Activated CD4-positive, alpha-beta T cell treated with anti-CD3 and anti-CD28 coated beads, Interleukin-2, amount 50 U/mL, for 16 hours (primary cell): ENCODE measurements at regions not wholly inside any gene's neighbourhood (a gene's known extent, or its start where the extent isn't known, plus 50 kb on each side); places are given as distances from the start of the nearest gene placed in this dataset.
"Not testable (repeated sequence)": the region's sequence is repeated elsewhere in the genome, so short reads cannot be mapped to it uniquely, and the experiment has no call there.

Source experiments
- DNase-seq: peaks from one replicate; pipeline ENCODE4 v3.0.0-alpha.2; 2020

DNA sequence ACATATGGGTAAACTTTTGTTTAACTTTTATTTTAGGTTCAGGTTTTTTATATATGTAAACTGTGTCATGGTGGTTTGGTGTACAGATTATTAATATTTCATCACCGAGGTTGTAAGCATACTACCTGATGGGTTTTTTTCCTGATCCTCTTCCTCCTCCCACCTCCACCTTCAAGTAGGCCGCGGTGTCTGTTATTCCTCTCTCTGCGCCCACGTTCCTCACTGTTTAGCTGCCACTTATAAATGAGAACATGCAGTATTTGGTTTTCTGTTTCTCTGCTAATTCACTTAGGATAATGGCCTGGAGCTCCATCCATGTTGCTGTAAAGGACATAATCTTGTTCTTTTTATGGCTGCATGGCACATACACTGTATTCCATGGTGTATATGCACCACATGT lies 1000.0 kb upstream of the CELF2 start:
- DNase-seq, result no peak

DNA sequence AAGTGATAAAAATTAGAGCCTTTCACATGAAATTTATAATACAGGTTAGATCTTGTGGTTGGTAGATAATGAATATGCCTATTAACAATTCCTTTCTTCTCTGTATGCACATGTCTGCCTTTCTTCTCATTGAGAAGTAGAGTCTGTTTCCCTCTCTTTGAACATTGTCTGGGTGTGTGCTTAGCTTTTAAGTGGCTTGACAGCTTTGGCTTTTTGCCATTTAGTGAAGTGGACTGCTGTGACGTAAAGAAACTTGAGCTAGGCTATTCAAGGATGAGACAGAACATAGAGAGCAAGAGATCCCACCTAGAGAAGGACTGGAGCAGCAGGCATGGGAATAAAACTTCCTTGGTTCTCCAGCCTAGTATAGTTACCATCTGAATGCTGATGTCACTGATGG lies 996.7 kb upstream of the CELF2 start:
- no peak for DNase-seq

DNA sequence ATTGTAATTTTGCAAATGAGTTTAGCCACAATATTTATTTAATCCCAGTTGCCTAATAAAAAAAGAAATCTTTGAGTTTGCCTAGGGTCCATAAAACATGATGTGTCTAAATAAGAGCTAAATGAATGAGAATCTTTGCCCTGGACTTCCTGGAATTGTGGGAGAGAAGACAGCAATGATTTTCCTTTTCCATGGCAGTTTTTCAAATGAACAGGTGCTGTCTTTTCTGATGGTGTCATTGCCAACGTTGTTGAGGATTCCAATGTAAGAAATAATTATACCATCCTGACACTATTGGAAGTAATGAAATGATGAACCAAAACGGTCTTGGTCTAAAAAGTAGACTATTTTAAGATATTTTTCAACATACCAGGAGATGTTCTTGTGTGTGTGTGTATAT lies 984.7 kb upstream of the CELF2 start:
- DNase-seq, result no peak

DNA sequence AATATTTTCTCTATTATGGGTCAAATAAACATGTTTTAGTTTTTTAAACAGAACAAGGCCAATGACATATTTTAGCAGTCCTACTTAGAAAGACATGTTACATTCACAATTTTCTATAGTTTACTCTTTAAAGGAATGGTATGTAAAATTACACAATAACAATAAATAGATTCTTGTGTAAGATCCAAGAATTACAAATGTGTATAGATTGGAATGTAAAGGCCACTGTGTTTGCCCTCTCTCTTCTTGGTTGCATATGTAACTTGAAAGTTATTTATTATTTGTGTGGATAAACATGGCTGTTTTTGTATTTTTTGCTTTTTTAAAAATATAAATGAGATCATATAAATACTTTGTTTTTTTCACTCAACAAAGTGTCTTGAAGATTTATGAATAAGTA lies 979.3 kb upstream of the CELF2 start:
- no peak for DNase-seq

DNA sequence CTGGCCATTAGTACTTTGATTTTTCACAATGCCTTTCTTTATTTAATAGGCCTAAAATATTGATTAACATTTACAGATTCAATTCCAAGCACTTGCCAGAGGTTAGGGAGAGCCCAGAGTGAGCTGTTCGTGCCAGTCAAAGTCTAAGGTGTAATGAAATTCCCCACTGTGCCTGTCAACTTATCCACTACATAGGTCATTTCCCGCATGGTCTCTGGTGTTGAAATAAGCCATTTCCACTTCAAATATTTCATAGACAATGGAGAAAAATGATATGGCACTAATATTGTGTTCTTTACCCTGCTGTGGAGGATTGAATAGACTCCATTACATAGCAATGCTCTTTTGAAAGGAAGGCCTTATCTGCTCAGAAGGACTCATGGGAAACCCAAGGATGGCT lies 978.1 kb upstream of the CELF2 start:
- DNase-seq, result no peak

DNA sequence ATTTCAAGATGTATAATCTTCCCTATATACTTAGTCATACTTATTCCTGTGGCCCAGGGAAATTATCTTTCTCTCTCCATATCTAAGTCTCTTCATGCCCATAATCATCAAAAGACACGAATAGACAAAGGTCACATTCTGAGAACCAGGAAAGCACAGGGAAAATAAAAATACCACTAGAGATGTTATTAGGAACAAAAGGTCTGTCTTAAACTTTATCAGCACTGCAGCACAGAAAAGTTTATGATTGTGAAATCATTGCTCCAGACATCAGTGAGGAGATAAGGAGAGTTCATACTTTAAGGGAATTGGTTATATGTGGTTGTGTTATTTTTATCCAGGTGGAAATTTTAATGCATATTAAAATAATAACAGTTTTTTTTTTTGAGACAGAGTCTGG lies 974.6 kb upstream of the CELF2 start:
- no peak for DNase-seq

DNA sequence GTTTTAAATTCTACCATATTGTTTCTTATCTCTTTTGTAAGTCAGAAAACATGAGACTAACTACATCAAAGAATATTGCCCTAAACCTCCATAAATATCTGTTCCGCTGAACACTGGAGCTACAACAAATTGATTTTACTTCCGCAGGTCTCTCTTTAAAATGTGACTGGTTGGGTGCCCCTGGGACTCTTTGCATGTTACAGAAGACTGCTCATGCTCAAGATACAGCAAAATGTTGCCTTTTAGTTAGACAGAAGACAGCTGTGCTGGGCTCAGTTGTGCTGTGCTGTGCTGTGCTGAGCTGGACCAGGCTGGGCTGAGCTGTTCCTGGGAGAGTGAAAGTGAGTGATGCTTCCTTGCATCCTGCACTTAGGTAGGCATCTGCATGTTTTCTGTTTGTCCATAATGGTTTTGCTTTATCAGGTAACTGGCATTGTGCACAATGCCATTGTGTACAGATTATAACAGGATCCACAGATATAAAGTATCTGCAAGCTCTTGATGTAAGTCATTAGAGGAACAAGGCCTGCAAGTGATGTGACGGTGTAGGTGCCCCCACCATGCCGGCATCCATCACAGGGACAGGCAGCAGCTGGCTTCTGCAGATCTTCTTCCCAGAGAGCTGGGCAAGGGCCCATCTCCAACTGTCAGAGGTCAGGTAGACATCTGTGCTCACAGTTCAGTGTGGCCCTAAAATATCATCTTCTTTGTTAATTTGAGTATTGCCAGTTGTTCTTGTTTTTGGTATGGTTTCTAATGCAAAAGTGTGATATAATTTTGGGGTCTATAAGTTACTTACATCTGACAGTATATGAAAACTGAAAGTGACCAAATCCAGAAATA lies 972.5 kb upstream of the CELF2 start:
- DNase-seq, result no peak

DNA sequence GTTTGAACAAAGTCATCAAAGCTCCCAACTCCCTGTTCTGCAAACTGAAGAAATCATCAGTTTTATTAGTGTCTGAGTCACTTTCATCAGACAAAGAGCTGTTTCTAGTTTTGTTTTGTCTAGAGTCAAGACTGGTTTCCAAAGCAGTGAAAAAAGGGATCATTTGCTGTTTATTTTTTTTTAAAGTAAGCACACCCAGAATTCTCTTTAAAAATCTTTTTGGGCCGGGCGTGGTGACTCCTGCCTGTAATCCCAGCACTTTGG lies 972.0 kb upstream of the CELF2 start:
- DNase-seq, result no peak

DNA sequence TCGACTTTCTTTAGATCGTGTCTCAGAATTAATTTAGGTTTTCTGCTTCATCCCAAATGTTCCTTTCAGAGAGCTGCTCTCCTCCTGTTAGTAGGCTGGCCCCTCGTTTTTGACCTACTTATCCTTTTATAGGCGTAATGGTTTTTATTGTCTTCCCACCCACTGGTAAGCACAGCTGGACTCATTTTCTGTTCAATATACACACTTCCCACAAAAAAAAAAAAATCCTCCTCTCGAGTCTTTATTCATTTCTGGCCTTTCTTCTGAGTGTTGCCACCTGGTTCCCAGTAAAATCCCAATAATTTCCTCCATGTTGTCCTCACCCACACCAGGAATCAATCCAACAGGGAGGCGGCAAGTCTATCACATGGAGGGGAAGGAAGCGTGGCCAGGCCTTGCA lies 970.2 kb upstream of the CELF2 start:
- DNase-seq, result no peak

DNA sequence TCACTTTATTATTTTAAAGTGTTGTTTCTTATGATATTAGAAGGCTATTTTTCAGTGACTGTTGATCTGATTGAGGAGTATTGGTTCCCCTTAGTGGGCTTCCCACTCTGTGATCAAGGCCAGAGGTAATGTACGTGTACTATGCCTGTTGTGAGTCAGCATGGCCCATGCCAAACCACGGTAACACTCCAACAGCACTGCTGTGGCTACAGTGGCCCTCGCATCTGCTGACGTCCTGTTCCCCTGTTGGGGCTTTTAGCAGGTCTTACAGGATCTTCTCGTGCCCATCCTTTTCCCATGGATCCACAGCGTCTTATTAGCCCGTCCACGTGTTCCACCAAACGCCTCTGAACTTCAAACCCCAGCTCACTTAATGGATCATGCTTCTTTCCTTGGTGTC lies 964.6 kb upstream of the CELF2 start:
- no peak for DNase-seq

DNA sequence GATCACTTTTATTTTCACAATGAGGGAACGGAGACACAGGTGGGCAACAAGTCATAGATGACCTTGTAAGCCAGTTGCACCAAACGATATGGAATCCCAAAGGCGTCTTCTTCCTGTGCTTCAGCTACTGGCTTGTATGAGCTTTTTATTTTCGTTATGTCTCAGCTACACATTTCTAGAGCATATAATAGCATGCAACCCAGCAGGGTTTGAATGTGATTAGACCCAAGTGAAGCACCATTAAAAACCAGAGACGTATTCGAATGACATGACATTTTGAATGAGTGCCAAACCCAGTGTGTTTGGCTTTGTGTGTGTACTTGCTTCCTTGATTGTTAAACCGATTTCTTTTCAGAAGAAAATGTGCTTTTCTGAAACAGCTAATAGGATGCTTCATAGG lies 963.2 kb upstream of the CELF2 start:
- no peak for DNase-seq

DNA sequence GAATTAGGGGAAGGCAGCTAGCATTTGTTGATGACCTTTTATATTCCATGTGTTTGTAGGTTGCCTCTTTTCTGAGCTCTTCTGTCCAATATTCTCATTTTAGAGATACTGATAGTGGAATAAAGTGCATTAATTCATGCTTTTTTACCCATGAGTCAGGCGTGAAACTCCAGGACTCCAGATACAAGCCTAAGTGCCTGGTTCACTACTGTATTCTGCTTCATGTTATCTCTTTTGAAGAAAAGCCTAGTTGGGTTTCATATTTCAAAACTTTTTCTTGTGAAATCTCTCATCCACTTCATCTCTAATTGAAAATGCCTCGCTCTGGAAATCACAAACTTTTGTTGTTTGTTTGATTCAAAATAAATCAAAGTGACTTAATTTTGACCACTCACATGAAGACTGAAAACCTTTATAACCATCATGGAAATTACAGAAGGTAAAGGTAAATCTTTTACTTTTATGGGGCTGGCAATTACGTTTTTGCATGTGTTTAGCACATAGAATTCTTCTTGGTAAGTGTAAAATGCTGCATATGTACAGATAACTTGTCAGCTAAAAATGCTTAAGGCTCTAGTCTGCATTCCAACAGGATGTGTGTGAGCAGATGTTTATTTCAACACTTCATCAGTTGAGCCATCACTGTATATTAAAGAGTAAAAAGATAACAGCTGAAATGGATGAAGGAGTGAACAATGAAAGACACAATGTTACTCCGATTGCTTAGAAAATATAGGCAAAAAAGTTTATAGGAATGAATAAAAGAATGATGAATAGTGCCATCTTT lies 961.8 kb upstream of the CELF2 start:
- no peak for DNase-seq

DNA sequence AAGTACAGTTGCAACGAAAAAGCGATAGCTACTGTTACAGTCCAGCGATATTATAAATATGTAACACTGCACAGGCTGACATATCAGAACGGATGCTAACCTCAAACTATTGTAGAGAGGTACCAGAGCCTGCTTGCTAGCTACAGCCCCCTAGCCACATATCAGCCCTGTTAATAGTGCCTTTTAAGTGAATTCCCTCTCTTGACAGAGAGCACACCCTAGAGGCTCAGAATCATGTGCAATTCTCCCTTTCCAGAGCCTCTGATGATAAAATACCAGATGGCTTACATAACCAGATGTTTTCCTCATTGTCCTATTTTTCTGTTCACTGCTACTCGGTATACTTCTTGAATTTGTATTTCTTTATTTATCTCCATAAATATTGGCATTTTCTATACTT lies 960.7 kb upstream of the CELF2 start:
- DNase-seq, result no peak

DNA sequence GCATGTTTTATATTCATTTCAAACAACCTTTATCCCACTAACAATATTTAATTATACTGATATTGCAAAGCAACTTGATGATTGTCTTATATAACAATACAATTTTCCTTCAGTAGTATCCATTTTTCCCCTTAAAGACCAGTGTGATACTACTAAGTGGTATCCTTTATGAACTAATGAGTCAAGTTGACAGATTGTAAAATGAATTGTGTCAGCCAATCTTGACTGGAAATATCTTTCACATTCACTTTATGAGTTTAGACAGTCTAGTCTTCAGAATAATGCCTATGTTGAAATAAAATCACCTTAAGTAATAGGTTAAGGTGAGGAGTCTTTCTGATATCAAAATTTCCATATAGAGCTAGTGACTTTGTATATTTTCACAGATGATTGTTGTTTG lies 950.0 kb upstream of the CELF2 start:
- DNase-seq, result no peak

DNA sequence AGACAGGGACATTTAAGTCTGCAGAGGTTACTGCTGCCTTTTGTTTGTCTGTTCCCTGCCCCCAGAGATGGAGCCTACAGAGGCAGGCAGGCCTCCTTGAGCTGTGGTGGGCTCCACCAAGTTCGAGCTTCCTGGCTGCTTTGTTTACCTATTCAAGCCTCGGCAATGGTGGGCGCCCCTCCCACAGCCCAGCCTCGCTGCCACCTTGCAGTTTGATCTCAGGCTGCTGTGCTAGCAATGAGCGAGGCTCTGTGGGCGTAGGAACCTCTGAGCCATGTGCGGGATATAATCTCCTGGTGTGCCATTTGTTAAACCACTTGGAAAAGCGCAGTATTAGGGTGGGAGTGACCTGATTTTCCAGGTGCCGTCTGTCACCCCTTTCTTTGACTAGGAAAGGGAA lies 942.8 kb upstream of the CELF2 start:
- not testable (repeated sequence) for DNase-seq

DNA sequence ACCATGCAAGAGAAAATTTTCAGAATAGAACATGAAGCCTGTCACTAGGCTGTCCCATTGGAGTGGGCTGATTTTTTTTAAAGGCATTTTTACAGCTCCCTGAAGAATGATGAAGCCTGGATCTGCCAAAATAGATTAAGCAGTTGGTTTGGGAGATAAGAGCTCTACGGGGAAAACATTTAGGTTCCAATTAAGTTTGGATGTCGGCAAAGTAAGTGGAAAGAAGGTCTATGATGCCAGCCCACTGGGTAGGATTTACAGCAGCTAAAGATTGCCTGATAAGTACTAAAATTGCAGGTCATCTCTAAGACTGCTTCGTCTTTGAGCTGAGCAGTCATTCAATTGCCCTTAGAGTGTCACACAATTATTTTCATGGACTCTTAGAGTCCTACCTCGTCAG lies 939.2 kb upstream of the CELF2 start:
- no peak for DNase-seq

DNA sequence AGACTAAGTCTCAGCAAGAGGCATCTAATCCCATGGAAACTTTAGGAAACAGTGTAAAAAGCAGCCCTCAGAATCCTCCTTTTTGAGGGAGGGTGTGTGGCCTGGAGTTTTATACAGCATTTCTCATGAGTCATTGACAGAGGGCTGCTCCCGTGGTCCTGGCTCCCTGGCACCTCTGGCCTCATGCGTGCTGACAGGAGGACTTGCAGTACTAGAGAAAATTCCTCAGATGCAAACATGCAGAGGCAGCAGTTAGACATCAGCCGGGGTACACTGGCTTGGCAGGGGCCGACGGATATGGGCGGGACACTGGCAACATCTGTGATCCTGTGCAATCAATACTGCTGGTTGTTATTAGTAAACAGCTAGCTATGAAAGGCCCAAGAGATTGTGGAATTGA lies 925.1 kb upstream of the CELF2 start:
- no peak for DNase-seq

DNA sequence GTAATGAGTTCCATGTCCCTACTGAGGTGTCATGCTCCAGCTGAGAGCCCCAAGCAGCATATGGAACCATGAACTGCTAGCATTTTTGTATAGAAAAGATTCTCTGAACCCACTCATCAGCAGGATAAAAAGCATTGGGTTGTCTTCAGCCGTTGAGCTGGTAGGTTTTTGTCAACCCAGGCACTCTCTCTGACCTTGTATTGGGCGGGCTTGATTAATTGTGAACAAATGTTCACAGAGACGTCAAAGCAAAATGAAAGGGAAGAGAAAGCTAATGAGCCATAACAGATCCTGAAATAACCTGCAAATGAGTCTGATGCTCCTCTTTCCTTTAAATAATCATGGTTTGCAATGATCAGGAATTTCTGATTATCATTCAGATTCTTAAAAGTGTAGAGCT lies 924.7 kb upstream of the CELF2 start:
- DNase-seq, result no peak

DNA sequence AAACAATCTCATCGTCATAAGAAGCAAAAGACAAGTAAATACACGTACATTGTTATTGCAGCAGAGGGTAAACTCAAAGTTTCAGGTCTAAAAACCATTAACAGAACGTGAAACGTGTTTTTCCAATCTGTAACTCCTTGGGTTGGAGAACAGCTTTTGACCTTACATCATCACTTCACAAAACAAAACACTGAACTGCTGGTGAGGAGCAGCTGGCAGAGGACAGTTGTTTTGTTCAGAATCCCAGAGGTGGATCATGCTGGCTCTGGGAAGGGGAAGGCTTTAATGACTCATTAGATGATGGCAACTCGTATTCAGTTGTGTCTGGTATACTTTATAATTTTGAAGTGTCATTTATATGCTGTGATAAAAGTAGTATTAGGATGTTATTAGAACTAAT lies 923.0 kb upstream of the CELF2 start:
- no peak for DNase-seq

DNA sequence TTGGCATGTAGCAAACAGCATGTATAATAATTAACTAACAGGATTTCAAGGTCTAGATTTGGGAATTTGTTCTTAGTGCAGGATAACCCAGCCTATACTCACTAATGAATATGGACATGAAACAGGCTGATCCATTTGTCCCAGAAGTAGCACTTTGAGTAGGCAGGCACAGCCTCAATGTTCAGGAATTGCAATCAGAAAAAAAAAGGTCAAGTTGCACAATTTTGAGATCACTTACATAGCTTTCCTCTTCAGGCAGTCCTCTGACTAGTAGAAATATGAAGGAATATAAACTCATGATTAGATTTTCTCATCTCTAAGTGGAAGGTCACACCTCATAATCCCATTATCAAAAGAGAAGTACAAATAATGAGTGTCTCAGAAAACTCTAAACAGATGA lies 921.4 kb upstream of the CELF2 start:
- DNase-seq, result no peak

DNA sequence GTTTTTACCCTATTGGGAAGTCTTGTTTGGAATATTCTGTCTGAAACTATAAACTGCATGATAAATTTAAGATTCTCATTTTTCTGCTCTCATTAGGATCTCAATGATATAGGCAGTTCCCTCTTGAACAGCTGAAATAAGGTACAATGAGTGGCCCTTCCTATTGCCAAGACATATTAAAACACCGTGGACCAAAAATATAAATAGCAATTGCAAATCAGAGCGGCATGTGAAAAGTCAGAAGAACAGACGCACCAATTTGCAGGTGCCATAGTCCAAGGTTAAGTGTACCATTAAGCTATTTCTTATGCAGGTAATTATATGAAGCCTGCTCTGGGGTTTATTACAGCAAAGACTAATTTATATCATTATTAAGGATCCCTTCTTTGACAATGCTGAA lies 920.8 kb upstream of the CELF2 start:
- DNase-seq, result no peak

DNA sequence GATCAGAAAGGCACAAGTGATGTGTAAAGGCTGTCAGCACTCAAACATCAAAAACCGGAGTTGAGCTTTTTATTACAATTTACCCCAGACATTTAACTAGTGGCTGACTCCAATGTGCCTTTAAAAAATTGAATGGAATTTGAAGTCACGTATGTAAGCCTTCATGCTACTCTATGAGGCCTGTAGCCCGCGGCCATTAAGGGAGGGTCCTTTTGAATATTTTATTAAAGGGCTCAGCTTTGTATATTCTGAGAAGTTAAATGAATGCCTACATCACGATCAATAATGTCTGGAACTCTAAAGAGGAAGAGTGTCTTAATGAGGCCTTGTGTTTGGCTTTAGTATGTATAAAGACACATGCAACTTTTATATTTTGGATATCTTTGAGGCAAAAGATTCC lies 916.6 kb upstream of the CELF2 start:
- no peak for DNase-seq

DNA sequence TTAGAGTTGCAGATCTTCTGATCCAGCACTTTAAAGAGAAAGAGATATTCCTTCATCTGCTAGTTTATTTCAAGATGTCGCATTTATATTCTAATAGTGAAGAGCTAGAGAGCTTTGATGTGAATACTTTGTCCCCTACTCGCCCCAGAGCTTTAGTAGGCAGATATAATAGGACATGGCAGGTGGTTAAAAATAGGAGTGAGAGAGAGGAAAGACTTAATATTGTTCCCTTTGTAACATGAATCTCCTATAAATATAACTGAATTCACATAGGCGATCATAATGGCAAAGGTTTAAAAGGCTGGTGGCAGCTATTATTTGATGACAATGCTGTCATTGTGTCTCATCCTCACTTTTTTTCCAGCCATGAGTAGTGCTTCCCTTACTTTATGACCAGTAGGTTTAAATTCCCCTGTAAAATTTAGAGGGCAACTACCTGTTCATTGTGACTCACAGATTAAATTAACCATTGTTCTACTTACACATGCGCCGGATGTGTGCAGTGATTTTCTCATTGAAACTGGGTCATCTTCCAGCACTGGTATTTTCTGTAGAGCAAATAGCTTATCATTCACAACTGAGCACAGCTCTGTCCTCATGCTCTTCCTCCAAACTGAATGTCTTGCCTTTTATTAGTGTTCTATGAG lies 906.7 kb upstream of the CELF2 start:
- DNase-seq, result no peak

DNA sequence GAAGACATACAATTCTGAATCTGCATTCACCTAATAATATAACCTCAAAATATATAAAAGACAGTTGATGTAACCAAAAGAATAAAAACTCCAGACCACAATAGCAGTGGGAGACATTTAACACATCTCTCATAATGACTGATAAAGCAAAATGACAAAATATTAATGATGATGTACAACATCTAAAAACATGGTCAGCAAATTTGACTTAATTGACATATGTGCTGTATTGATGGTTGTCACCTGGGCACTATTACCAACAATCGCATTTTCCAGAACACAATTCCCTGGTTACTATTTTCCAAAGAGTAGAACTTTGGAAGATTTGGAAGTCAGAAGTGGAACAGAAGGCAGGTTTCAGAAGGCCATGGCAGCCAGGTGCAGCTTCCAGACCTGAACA lies 899.5 kb upstream of the CELF2 start:
- DNase-seq, result no peak
